SU-DHL-6 (cell line): ENCODE measurements at regions not wholly inside any gene's neighbourhood (a gene's known extent, or its start where the extent isn't known, plus 50 kb on each side); places are given as distances from the start of the nearest gene placed in this dataset.

Experiments
- H2AFZ ChIP-seq: fragments of 200-600 bp; sonication (generic); 2 replicates; pipeline ENCODE4 v1.6.1; 2014; ENCODE audit warnings: low read depth, mild to moderate bottlenecking, moderate library complexity, mixed read lengths, antibody characterized with exemption, low read length; ENCODE audit not compliant: severe bottlenecking
- H3F3A ChIP-seq: fragments of 200-600 bp; shearing (Covaris generic); 2 replicates; pipeline ENCODE4 v1.6.0; 2016; ENCODE audit warnings: antibody characterized with exemption, mild to moderate bottlenecking; ENCODE audit not compliant: insufficient read depth
- H3K27ac ChIP-seq: fragments of 200-600 bp; sonication (generic); 2 replicates; pipeline ENCODE4 v1.5.1; 2016; ENCODE audit warnings: low read depth, mild to moderate bottlenecking, low read length, moderate library complexity, mixed read lengths
- H3K27me3 ChIP-seq: fragments of 200-600 bp; sonication (generic), shearing (Covaris generic); 2 replicates; pipeline ENCODE4 v1.6.0; 2014; ENCODE audit warnings: mild to moderate bottlenecking, low read length
- H3K36me3 ChIP-seq: fragments of 200-600 bp; sonication (generic); 2 replicates; pipeline ENCODE4 v1.6.1; 2014; ENCODE audit warnings: mild to moderate bottlenecking, low read length, mixed read lengths
- H3K4me2 ChIP-seq: fragments of 300-600, 200-600 bp; shearing (Covaris generic), sonication (generic); 2 replicates; pipeline ENCODE4 v1.6.0; 2014; ENCODE audit warnings: low read length, low read depth, mild to moderate bottlenecking; ENCODE audit not compliant: poor library complexity, severe bottlenecking
- H3K4me3 ChIP-seq: fragments of 200-600 bp; sonication (generic); 2 replicates; pipeline ENCODE4 v1.5.1; 2014; ENCODE audit warnings: antibody characterized with exemption, low read length, mild to moderate bottlenecking, mixed read lengths; ENCODE audit not compliant: insufficient read depth, poor library complexity, severe bottlenecking
- H3K79me2 ChIP-seq: fragments of 200-600 bp; sonication (generic); 2 replicates; pipeline ENCODE4 v1.6.1; 2014; ENCODE audit warnings: mild to moderate bottlenecking, low read length, moderate library complexity; ENCODE audit not compliant: insufficient read depth
- H3K9ac ChIP-seq: fragments of 200-600 bp; sonication (generic); 2 replicates; pipeline ENCODE4 v1.7.0; 2014; ENCODE audit warnings: mild to moderate bottlenecking, low read length
- H3K9me2 ChIP-seq: fragments of 200-600 bp; sonication (generic); replicated peaks from 2 replicates; pipeline ENCODE4 v1.6.1; 2014; ENCODE audit warnings: low read length; ENCODE audit not compliant: insufficient read depth
- H3K9me3 ChIP-seq: fragments of 200-600 bp; sonication (generic); 2 replicates; pipeline ENCODE4 v1.6.1; 2014; ENCODE audit warnings: low read length, mixed read lengths; ENCODE audit not compliant: insufficient read depth
- H4K20me1 ChIP-seq: fragments of 200-600 bp; sonication (generic); 2 replicates; pipeline ENCODE4 v1.6.1; 2014; ENCODE audit warnings: low read depth, mild to moderate bottlenecking, antibody characterized with exemption, low read length, moderate library complexity, mixed read lengths
- EZH2phosphoT487 ChIP-seq: fragments of 200-600 bp; sonication (generic), shearing (Covaris generic); conservative IDR thresholded peaks from 2 replicates; pipeline ENCODE4 v1.6.1; 2018; ENCODE audit warnings: mild to moderate bottlenecking, antibody characterized with exemption, low read length, moderate library complexity, mixed read lengths
- TF ChIP-seq, protein P1 (sequence below): fragments of 200-600 bp; sonication (generic); IDR thresholded peaks from one replicate; pipeline ENCODE4 v1.5.1; 2017; ENCODE audit warnings: antibody characterized with exemption, mild to moderate bottlenecking, low read length, moderate library complexity; ENCODE audit not compliant: insufficient read depth, poor library complexity, severe bottlenecking

DNA sequence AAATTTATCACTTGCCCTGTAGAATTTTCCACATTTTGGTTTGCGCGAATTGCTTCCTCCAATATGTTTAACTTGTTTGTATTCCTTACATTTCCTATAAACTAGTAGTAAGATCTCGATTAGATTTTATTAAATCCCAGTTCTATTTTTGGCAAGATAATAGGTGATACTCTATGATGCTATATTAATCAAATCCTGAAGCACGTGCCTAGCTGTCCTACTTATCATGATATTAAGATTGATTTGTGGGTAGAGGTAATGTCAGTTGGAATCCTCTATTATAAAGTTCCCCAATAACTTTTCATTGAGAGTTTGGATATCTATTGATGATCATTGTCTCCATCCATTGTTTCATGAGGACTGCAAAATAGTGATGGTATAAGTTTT is 82.8 kb upstream of the RIPOR2 start:
- Histone ChIP-seq H3K36me3 (no peaks in the 10 kb centered on the region), H3K27ac (no peak overlapping the region), H3K4me2 (no peak overlapping the region), H3K9ac (no peak overlapping the region), H3K9me2 (no peaks in the 10 kb centered on the region), H4K20me1 (no peaks in the 10 kb centered on the region), H2AFZ (no peak overlapping the region), H3F3A (no peaks in the 10 kb centered on the region), H3K9me3 (no peaks in the 10 kb centered on the region), H3K4me3 (no peak overlapping the region), H3K79me2 (no peaks in the 10 kb centered on the region), H3K27me3 (no peaks in the 10 kb centered on the region)
- no peak for TF ChIP-seq EZH2phosphoT487
- TF ChIP-seq, protein P1, sequence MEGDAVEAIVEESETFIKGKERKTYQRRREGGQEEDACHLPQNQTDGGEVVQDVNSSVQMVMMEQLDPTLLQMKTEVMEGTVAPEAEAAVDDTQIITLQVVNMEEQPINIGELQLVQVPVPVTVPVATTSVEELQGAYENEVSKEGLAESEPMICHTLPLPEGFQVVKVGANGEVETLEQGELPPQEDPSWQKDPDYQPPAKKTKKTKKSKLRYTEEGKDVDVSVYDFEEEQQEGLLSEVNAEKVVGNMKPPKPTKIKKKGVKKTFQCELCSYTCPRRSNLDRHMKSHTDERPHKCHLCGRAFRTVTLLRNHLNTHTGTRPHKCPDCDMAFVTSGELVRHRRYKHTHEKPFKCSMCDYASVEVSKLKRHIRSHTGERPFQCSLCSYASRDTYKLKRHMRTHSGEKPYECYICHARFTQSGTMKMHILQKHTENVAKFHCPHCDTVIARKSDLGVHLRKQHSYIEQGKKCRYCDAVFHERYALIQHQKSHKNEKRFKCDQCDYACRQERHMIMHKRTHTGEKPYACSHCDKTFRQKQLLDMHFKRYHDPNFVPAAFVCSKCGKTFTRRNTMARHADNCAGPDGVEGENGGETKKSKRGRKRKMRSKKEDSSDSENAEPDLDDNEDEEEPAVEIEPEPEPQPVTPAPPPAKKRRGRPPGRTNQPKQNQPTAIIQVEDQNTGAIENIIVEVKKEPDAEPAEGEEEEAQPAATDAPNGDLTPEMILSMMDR: no peak

DNA sequence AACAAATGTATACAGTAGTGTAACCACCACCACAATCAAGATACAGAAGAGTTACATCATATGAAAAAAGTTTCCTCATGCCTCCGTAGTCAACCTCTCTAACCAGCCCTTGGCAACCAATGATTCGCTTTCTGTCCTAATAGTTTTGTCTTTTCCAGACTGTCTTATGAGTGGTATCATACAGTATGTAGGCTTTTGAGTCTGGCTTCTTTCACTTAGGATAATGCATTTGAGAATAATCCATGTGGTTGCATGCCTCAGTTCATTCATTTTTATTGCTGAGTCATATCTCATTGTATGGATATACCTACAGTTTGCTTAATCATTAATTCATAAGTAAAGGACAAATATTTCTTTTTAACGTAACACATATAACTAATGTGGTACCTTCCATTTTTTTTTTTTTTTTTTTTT is 86.4 kb upstream of the RIPOR2 start:
- Histone ChIP-seq H3F3A (no peaks in the 10 kb centered on the region), H3K4me2 (no peak overlapping the region), H3K27ac (no peak overlapping the region), H3K27me3 (no peaks in the 10 kb centered on the region), H3K9ac (no peak overlapping the region), H3K79me2 (no peaks in the 10 kb centered on the region), H3K4me3 (no peak overlapping the region), H3K9me2 (no peaks in the 10 kb centered on the region), H2AFZ (no peak overlapping the region), H3K9me3 (no peaks in the 10 kb centered on the region), H4K20me1 (no peaks in the 10 kb centered on the region), H3K36me3 (no peaks in the 10 kb centered on the region)
- no peak for TF ChIP-seq EZH2phosphoT487
- TF ChIP-seq, protein P1: no peak

DNA sequence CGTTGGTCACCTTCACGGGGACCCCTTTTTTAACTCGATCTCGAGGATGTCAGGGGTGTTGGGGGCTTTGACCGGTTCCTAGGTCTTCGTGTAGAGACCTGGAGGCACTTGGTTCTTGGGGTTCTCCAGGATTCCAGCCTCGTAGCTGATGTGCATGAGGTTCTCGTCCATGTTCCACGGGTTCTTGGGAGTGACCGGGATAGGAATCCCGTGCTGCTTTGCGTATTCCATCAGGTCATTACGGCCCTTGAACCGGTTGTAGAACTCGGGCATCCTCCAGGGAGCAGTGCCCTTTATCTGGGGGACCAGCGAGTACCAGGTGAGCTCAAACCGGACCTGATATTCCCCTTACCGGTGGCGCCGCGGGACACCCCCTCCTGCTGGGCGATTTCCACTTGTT is 88.0 kb upstream of the RIPOR2 start:
- Histone ChIP-seq H2AFZ (no peak overlapping the region), H4K20me1 (no peaks in the 10 kb centered on the region), H3K9me3 (no peaks in the 10 kb centered on the region), H3K9me2 (no peaks in the 10 kb centered on the region), H3K79me2 (no peaks in the 10 kb centered on the region), H3F3A (no peaks in the 10 kb centered on the region), H3K27ac (no peak overlapping the region), H3K4me3 (no peak overlapping the region), H3K27me3 (no peaks in the 10 kb centered on the region), H3K36me3 (no peaks in the 10 kb centered on the region), H3K4me2 (no peak overlapping the region), H3K9ac (no peak overlapping the region)
- TF ChIP-seq, protein P1: no peak
- no peak for TF ChIP-seq EZH2phosphoT487
